Body of pancreas (tissue), 4 donors: ENCODE measurements at regions not wholly inside any gene's neighbourhood (a gene's known extent, or its start where the extent isn't known, plus 50 kb on each side); places are given as distances from the start of the nearest gene placed in this dataset.

ENCODE experiments used
- ATAC-seq: fragments of 150-250 bp; one replicate; pipeline ENCODE4 v1.9.1; 2016
- DNase-seq, 4 donors: peaks; one replicate each; pipeline ENCODE4 v3.0.0-alpha.2; 2019
- H3K27ac ChIP-seq, 4 donors: fragments of 200-600 bp; sonication (generic); 1 replicate in 3 of 4; 2 replicates in 1 of 4; pipeline versions ENCODE4 v1.5.1 to v1.6.1; 2016 to 2019; ENCODE audit warnings: mild to moderate bottlenecking in 1 of 4, mixed read lengths in 1 of 4, moderate library complexity in 1 of 4
- H3K27me3 ChIP-seq, 2 donors: fragments of 200-600 bp; sonication (generic); one replicate each; pipeline ENCODE4 v1.6.0; 2016; ENCODE audit warnings: mild to moderate bottlenecking in 1 of 2
- H3K36me3 ChIP-seq, 2 donors: fragments of 200-600 bp; sonication (generic); replicated peaks in 1 of 2; 2 replicates each; pipeline ENCODE4 v1.5.1; 2016; ENCODE audit warnings: low read depth in 2 of 2; ENCODE audit not compliant: insufficient read depth in 1 of 2
- H3K4me1 ChIP-seq: fragments of 200-600 bp; sonication (generic); one replicate; pipeline ENCODE4 v1.6.0; 2016
- H3K4me3 ChIP-seq, 2 donors: fragments of 200-600 bp; sonication (generic); 1 replicate in 1 of 2; 2 replicates in 1 of 2; pipeline ENCODE4 v1.5.1; 2016 to 2019
- H3K9me3 ChIP-seq, 3 donors: fragments of 200-600 bp; sonication (generic); 1 replicate in 2 of 3; 2 replicates in 1 of 3; pipeline ENCODE4 v1.5.1; 2016
- CTCF ChIP-seq, 7 experiments: fragments of 450-650 bp in 4 of 7; fragments of 200-600 bp in 3 of 7; sonication (generic) in 3 of 7; IDR thresholded peaks; one replicate each; pipeline ENCODE4 v1.5.1; 2016 to 2019; ENCODE audit warnings: antibody characterized with exemption in 7 of 7
- POLR2A ChIP-seq, 3 donors: fragments of 450-650 bp; IDR thresholded peaks; one replicate each; pipeline ENCODE4 v1.6.1; 2016; ENCODE audit warnings: antibody characterized with exemption in 3 of 3, mild to moderate bottlenecking in 2 of 3
- WGBS, 2 donors: methylation state at CpG; one replicate each; pipeline ENCODE4 v1.1.5; 2017; 5-methylcytosine and 5-hydroxymethylcytosine counted together
- intact Hi-C: fragments of 100-400 bp; cut with DNase I; formaldehyde crosslinking; loops from one replicate; pipeline ENCODE4 v1.15.1; 2023

GRCh38 chr9:117825609-117826347 lies 121.6 kb downstream of the TLR4 start:
- DNase-seq (peak in 1 of 4 donors; percentile 22), ATAC-seq (no peak)
- intact Hi-C loops: no loop called here
- H3K27ac ChIP-seq: no peak overlapping the region
- no peaks in the 10 kb centered on the region for H3K4me1 ChIP-seq
- H3K4me3 ChIP-seq: no peak overlapping the region
- no peaks in the 10 kb centered on the region for H3K9me3 ChIP-seq
- no peaks in the 10 kb centered on the region for H3K36me3 ChIP-seq
- WGBS, 2 donors: 45 to 50% methylated on average over 4 of the region's 4 CpGs
- TF ChIP-seq POLR2A (IDR thresholded peaks at IDR 0.05) (no peak), CTCF (IDR thresholded peaks at IDR 0.05) (no peak)
- no peaks in the 10 kb centered on the region for H3K27me3 ChIP-seq

- ATAC-seq (no peak), DNase-seq (no peak)
- Histone ChIP-seq H3K36me3 (no peaks in the 10 kb centered on the region), H3K4me1 (no peaks in the 10 kb centered on the region), H3K27me3 (no peaks in the 10 kb centered on the region), H3K27ac (no peak overlapping the region), H3K9me3 (no peaks in the 10 kb centered on the region), H3K4me3 (no peak overlapping the region)
- intact Hi-C loops: no loop called here
- 49 to 63% methylated on average over 3 of the region's 3 CpGs for WGBS, 2 donors
- TF ChIP-seq CTCF (IDR thresholded peaks at IDR 0.05) (no peak), POLR2A (IDR thresholded peaks at IDR 0.05) (no peak)
These were observed 122.6 kb downstream of the TLR4 start for GRCh38 chr9:117826837-117827236.

GRCh38 chr9:117827456-117827855 lies 123.3 kb downstream of the TLR4 start:
- Histone ChIP-seq H3K9me3 (no peaks in the 10 kb centered on the region), H3K4me1 (no peaks in the 10 kb centered on the region), H3K4me3 (no peak overlapping the region), H3K36me3 (no peaks in the 10 kb centered on the region), H3K27ac (no peak overlapping the region), H3K27me3 (no peaks in the 10 kb centered on the region)
- WGBS, 2 donors: 76 to 77% methylated on average over 7 of the region's 7 CpGs
- intact Hi-C loops: no loop called here
- no peak for ATAC-seq
- TF ChIP-seq POLR2A (IDR thresholded peaks at IDR 0.05) (no peak), CTCF (IDR thresholded peaks at IDR 0.05) (no peak)
- no peak for DNase-seq

GRCh38 chr9:117828466-117828865 lies 124.3 kb downstream of the TLR4 start:
- Histone ChIP-seq H3K9me3 (no peaks in the 10 kb centered on the region), H3K27me3 (no peaks in the 10 kb centered on the region), H3K27ac (no peak overlapping the region), H3K4me1 (no peaks in the 10 kb centered on the region), H3K36me3 (no peaks in the 10 kb centered on the region), H3K4me3 (no peak overlapping the region)
- DNase-seq: no peak
- no peak for TF ChIP-seq POLR2A (IDR thresholded peaks at IDR 0.05)
- TF ChIP-seq CTCF (IDR thresholded peaks at IDR 0.05): no peak
- intact Hi-C loops: no loop called here
- ATAC-seq: no peak

- DNase-seq: no peak
- TF ChIP-seq CTCF (IDR thresholded peaks at IDR 0.05) (no peak), POLR2A (IDR thresholded peaks at IDR 0.05) (no peak)
- no peak overlapping the region for H3K4me3 ChIP-seq
- intact Hi-C loops: no loop called here
- H3K4me1 ChIP-seq: no peaks in the 10 kb centered on the region
- no peaks in the 10 kb centered on the region for H3K27me3 ChIP-seq
- WGBS, 2 donors: 75 to 97% methylated on average over 1 of the region's 1 CpG
- H3K9me3 ChIP-seq: no peaks in the 10 kb centered on the region
- H3K27ac ChIP-seq: no peak overlapping the region
- no peaks in the 10 kb centered on the region for H3K36me3 ChIP-seq
- no peak for ATAC-seq
These were observed 131.6 kb downstream of the TLR4 start for GRCh38 chr9:117835798-117836197.
